DMS 273 (cell line): ENCODE measurements at regions not wholly inside any gene's neighbourhood (a gene's known extent, or its start where the extent isn't known, plus 50 kb on each side); places are given as distances from the start of the nearest gene placed in this dataset.
"Not testable (repeated sequence)": the region's sequence is repeated elsewhere in the genome, so short reads cannot be mapped to it uniquely, and the experiment has no call there.

Experiments
- DNase-seq: peaks from one replicate; lab custom pipeline; 2025; ENCODE audit not compliant: unreplicated experiment; lab: John Stamatoyannopoulos, UW

DNA sequence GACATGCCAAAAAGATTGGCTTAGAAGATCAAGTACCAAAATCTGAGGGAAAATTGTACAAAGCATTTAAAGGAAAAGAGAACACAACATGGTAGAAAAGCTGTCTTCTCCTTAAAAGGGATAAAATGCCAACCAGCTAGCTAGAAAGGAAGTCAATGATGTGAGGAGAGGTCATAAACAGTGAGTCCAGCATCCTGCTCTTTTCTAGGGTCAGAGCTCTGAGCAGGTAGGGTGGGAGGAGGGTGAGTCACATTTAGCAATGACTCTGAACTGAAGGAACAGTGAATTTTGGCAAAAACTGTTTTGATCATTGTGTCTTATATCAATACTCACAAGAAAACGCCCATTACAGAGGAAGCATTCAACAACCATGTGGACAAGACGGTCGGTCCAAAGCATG lies 322.3 kb downstream of the DAD1 start:
- no peak for DNase-seq

DNA sequence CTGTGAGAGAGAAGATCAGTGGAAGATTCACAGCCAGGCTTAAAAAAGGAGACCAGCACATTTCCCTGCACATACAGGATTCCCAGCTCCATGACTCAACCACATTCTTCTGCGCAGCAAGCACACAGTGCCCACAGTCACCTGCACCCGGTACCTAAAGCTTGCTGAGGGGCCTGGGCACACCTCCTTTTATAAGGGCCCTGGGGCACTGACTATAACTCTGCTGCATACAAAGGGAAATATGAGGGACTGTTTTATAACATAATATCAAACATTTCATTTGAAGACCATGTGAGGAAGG lies 322.9 kb downstream of the DAD1 start:
- DNase-seq: no peak

DNA sequence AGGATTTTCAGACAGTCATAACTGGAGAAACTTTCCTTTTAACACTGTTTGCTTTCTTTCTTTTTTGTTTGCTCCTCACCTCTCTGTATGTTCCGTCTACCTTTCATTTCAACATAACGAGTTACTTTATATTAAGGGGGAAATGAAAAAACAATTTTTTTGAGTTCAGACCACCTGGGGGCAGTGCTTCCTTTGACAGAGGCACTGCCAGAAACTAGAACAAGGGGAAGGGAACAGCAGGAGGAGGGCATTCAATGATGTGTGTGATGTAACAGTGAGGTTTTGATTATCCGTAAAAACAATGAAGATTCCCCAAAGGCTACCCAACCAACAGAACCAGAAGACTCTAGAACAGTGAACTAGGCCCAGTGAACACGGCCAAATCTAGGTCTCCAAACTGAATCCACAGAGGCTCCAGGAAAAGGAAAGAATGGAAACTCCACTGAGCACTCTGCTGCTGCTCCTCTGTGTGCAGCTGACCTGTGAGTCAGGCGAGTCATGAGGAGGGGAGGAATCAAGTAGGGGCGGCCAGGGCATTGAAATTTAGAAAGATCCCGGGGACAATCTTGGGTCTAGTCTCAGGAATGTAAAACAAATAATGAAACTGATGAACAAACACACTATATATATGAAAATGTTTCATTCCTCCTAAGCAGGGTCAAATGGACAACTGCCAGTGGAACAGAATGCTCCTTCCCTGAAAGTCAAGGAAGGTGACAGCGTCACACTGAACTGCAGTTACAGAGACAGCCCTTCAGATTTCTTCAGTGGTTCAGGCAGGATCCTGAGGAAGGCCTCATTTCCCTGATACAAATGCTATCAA lies 323.5 kb downstream of the DAD1 start:
- DNase-seq: no peak

DNA sequence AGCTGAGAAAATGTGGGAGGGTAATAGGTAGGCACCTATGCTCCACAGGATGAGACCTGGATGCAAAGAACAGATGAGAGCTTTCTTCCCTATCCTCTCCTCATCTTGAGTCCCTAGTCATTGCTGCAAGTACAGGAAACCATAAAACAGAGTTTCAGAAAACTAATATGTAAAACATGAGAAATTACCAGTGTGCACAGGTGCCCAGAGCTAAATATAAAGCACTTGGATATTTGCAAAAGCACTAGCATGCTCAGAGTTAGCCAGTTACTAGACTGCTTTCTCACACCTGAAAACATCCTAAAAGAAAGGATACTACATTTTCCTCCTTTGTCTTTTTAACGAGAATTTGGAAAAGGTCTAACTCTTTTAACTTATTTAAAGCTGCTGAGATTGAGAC lies 324.3 kb downstream of the DAD1 start:
- DNase-seq: no peak

DNA sequence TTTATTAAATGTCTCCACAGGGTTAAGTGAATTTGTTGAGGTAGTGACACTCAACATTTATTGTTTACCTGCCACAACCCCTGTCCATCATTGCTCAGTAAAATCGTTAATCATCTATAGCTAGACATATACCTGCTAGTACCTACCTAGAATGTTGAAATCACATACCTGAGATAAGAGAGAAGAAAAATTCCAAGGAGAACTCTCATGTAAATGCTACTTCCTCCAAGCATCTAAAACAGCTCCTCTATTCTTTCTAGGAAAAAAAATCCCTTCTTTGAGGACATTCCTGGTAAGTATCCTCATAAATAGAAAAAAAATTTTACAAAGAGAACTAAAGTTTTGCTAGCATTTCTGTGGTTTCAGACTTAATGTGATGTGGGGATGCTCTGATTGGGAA lies 325.1 kb downstream of the DAD1 start:
- no peak for DNase-seq

DNA sequence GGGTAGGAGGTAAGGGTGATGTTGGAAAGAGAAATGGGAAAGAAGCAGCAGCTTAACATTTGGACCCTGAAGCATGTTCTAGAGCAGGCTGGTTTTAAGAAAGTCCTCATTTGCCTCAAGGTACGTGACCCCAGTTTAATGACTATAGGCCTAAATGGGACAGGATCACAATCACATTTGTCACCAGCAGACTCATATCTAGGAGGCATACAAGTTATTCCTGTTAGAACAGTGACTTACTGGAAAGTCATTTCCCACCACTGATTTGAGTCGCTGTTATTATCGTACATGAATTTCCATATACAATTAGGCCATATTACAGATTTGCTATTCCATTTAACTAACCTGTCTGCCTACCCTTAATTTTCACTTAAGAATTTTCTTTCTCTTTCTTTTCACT lies 326.1 kb downstream of the DAD1 start:
- no peak for DNase-seq

DNA sequence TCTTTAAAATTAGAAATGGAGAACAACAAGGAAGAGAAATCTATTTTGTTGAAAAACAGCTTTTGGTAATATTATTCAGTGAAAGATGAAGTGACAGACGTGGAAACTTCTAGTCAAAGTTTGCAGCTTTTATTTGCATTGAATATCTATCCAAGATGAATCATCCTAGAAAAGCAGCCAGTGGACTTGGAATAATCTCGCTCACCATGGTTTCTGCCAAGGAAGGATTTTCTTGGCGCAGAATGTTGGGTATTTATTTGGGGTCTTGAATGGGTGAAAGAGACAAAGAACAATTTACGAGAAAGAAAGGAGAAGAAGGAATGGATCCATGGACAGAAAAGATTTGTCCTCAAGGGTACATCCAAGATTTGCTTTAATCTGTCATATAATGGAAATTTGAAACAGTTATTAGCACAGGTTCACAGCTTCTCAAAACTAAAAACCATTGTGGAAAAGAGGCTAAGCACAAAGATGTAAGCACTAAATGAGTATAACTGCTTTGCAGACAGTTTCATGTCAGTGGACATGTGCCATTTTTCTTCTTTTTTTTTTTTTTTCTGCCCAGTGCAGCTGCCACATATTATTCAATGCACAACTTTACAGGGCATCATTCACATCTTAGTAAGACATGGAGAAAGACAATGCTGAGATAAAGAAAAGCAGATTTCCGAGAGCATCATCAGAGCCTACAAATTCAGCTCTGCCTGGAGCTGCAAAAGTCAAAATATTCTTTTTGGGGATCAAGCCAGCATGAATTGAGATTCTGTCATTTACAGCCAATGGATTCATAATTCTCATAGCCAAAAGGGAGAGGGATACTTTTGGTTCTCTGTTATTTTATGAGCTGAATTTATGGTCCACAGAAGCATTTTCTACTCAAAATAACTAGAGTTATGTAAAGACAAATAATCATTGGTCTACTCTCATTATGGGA lies 333.7 kb downstream of the DAD1 start:
- no peak for DNase-seq

DNA sequence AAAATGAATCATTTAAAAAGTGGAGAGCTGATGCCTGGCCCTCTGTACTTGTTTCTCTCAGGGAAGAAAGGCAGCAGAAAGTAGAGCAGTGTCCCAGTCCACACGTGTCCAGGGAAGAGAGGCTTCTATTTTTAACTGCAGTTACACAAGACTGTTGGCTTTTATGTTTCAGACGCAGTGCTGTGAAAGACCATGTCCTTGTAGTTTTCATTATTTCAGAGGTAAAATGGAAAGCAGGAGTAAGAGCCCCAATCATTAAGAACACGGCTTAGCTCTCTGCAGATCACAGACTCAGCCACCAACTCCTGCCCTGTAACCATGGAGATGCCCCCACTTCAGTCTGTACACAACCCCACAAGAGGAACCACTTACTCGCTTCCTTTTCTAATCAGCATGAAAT lies 336.3 kb downstream of the DAD1 start:
- no peak for DNase-seq

DNA sequence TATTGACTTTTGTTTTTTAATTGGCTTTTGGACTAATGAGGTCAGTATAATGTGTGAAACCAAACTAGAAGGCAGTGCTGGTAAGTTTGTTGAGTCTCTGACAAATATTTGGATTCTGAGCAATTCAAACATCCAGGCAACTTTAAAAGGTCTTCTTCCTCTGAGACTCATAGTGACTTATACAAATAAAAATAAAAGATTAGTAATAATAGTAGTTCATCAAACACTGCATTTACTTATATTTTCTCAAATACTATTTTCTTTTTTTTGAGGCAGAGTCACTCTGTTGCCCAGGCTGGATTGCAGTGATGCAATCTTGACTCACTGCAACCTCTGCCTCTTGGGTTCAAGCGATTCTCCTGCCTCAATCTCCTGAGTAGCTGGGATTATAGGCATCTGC lies 337.9 kb downstream of the DAD1 start:
- DNase-seq: no peak

DNA sequence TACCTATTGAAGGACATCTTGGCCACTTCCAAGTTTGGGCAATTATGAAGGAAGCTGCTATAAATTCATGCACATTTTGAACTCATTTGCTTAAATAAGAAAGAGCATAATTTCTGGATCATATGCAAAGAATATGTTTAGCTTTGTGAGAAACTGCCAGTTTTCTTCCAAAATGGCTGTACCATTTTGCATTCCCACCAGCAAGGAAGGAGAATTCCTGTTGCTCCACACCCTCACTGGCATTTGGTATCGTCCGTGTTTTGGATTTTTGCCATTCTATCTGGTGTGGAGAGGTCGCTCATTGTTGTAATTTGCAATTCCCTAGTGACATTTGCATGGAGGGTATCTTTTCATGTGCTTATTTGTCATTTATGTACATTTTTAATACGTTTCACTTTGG lies 339.3 kb downstream of the DAD1 start:
- peak; percentile 2 for DNase-seq

DNA sequence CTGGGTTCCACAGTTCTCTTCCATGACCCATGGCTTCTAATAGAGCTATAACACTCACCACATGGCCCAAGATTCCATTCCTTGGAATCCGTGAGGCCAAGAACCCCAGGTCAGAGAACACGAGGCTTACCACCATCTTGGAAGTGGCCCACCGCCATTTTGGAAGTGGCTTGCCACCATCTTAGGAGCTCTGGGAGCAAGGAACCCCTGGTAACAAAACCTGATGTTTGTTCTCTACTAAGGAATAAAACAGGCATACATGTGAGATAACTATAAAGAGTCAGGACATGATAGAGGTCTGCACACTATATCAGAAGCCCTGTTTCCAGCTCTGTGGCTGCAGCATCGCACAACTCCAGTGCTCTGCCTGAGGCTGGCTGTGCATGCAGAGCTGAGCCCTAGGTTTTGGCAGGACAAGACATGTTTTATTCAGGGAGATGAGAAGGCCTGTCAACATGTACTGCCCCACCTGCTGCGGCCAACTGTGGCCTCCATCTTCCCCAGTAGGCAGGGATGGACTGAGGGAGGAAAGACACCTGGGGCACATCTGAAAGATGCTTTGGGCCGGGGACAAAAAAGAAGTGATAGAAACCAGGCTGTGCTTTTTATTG lies 344.9 kb downstream of the DAD1 start:
- DNase-seq: no peak

DNA sequence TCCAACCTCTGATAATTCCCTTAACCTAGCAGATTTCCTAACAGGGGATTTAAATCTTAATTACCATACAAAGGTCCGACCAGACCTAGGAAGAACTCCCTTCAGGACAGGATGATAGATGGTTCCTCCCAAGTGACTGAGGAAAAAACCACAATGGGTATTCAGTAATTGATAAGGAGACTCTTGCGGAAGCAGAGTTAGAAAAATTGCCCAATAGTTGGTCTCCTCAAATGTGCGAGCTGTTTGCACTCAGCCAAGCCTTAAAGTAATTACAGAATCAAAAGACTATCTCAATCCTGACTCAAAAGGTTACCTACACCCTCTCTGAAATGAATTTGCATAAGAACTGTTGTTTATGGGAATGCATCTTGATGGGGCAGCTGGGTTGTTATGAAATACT lies 350.7 kb downstream of the DAD1 start:
- DNase-seq: not testable (repeated sequence)

DNA sequence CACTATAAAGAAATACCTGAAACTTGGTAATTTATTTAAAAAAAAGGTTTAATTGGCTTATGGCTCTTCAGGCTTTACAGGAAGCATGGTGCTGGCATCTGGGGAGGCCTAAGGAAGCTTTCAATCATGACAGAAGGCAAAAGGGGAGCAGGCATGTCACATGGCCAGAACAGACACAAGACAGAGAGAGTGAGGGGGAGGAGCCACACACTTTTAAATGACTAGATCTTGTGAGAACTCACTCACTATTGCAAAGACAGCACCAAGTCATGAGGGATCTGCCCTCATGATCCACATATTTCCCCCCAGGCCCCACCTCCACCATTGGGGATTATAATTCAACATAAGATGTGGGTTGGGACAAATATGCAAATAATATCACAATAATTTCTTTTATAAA lies 355.6 kb downstream of the DAD1 start:
- no peak for DNase-seq

DNA sequence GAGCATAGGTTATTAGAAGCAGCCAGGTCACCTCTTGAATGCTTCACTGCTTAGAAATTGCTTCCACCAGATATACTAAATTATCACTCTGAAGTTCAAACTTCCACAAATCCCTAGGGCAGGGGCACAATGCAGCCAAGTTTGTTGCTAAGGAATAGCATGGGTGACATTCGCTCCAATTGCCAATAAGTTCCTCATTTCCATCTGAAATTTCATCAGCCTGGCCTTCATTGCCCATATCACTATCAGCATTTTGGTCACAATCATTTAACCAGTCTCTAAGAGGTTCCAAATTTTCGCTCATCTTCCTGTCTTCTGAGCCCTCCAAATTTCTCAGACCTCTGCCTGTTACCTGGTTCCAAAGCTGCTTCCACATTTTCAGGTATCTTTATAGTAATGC lies 356.1 kb downstream of the DAD1 start:
- DNase-seq: no peak

DNA sequence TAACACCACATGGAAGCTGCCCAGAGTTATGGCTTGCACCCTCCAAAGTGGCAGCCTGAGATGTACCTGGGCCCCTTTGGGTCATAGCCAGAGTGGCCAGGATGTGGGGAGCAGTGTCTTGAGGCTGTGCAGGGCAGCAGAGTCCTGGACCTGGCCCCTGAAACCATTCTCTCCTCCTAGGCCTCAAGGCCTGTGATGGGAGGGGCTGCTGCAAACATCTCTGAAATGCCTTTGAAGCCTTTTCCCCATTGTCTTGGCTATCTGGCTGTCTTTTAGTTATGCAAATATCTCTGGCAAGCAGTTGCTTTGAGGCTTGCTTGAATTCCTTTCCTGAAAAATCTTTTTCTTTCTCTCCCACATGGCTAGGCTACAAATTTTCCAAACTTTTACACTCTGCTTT lies 356.5 kb downstream of the DAD1 start:
- no peak for DNase-seq

DNA sequence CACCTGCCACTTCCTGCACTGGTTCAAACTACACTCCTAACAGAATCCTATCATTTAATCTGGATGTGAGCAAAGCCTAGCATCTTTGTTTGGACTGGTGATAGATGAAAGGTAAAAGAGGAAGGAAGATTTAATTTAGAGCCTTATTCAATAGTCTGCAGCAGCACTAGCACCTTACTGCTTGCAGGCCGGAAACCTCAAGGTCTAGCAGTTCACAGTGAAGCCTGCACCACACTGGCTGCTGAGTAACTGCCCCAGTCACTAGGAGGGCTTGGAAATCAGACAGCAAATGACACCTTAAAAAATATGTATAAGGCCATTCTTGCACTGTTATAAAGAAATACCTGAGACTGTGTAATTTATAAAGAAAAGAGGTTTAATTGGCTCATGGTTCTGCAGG lies 358.0 kb downstream of the DAD1 start:
- DNase-seq: no peak

DNA sequence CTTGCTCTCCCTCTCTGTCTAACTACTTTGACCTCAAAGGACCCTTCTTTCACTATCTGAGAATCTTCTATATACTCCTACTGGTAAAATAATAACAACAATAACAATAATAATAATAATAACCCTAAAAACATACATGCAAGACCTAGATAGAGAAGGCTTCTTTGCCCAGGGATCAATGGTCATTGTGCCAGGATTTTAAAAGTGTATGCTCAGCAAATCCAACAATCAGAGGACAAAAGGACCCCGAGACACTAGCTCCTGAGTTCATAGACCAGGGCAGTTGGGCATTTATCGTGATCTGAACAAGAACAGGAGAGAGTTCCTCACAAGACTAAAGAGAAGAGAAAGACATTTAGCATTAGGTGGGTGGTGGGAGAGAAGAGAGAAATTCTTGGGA lies 358.5 kb downstream of the DAD1 start:
- no peak for DNase-seq

DNA sequence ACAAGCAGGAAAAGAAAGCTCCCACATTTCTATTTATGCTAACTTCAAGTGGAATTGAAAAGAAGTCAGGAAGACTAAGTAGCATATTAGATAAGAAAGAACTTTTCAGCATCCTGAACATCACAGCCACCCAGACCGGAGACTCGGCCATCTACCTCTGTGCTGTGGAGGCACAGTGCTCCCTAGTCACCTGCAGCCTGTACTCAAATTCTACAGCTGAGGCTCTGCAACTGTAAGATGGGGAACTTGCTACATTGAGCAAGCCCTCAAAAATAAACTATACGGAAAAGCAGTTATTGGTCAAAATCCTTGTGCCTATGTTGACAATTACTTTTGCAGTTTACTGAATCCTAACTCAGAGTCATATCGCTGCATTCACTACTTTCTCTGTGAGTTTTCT lies 361.9 kb downstream of the DAD1 start:
- no peak for DNase-seq

DNA sequence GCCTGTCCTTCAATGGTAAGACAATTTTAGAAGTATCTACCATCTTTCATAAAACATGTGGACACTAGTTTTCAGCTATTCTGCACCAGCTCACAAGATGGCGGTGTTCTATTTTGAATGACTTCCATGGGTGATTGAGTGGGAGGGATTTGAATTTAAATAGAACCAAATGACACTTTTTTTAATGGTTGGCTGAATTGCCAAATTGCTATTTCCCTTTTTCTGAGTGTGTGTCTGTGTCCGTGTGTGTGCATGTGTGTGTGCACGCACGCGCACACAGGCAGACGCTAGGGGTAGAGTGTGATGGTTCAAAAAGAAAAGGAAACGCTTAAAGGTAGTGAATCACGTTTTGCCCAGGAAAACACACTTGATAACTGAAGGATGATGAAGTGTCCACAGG lies 362.6 kb downstream of the DAD1 start:
- DNase-seq: peak; percentile 10

DNA sequence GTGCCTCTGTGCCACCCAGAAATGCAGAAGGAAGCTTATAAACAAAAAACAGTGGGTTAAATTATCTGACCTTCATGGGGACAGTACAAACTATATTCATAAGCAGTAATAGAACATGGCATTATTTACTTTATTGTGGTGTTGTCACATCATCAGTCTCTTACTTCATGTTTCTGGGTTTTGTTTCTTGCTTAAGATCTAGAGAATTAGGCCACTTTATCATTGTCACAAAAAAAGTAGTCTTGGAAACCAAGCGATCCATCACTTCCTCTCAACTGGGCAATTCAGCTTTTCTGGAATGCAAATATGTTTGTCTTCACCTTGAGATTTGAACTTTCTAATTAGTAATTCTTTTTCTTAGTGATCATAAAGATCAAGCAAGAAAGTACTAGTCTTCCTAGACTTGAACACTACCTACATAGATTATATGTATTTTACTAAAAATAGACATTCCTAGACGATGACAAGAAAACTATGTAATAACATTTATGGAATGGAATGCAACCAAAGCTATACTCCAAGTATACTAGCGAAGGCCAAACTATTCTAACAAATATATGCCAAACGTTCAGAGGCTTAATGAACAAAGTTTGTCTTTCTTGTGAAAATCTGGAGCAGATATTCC lies 363.4 kb downstream of the DAD1 start:
- DNase-seq: no peak

DNA sequence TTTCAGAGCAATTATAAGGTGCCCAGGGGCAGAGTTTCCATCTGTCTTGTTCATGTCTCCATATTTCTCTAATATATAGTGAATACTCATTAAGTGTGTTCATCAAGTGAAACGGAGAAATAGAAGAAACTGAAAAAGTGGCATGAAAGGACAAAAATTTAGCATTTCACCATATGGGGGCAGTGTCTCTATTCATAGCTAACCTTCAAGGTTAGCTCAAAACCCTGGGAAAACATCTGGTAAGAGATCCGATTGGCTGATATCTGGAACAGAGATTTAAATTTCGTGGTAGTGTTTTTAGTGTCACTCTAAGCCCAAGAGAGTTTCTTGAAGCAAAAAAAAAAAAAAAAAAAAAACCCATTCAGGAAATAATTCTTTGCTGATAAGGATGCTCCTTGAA lies 367.5 kb downstream of the DAD1 start:
- peak; percentile 11 for DNase-seq

DNA sequence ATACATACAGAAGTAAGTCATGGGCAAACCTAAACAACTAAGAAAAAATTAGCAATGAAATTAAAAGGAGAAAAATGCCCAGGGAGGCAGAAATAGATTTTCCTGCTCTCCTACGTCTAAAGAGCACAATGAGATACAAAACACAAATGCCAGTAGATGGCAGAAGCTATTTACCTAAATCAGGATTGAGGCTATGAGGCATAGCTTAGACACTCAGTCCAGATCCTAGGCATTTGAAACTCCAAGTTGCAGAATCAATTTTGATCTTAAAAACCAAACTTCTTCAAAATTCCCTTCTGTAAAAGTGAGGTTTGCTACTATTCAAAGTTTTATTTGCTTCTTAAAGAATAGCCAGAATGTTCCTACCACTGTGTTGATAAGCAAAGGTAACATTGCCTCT lies 368.6 kb downstream of the DAD1 start:
- DNase-seq: no peak
